GM12878 (cell line): ENCODE measurements at regions not wholly inside any gene's neighbourhood (a gene's known extent, or its start where the extent isn't known, plus 50 kb on each side); places are given as distances from the start of the nearest gene placed in this dataset.

Experiments used
- ATAC-seq: fragments of 200-7000 bp; cut with Tn5 transposase; 3 replicates; pipeline ENCODE4 v1.9.1; 2020; ENCODE audit warnings: mild to moderate bottlenecking, moderate library complexity
- BruUV-seq: library from RNA; stranded (reverse); fragments of 400-500 nt; replicated peaks from 2 replicates; lab custom pipeline; 2021; lab: Mats Ljungman, UMichigan
- CTCF ChIA-PET: fragments of 300-600 bp; sonication (Branson Sonifier 250); formaldehyde crosslinking; extraction: SDS; loops from one replicate; lab custom pipeline; 2021; ENCODE audit warnings: inconsistent platforms; lab: Yijun Ruan, JAX
- POLR2A ChIA-PET: fragments of 350-600 bp; formaldehyde crosslinking; extraction: SDS; loops from one replicate; lab custom pipeline; 2021; ENCODE audit warnings: inconsistent platforms; lab: Charles Lee
- RAD21 ChIA-PET: fragments of 300-600 bp; sonication (Branson Sonifier 250); formaldehyde crosslinking; loops from one replicate; lab custom pipeline; 2023; ENCODE audit warnings: antibody characterized with exemption; ENCODE audit not compliant: unreplicated experiment; lab: Charles Lee
- SMC1A ChIA-PET: fragments of 300-600 bp; sonication (Branson Sonifier 250); formaldehyde crosslinking; loops from one replicate; lab custom pipeline; 2023; ENCODE audit not compliant: unreplicated experiment, uncharacterized antibody; lab: Charles Lee
- DNase-seq: peaks from one replicate; pipeline ENCODE4 v3.0.0-alpha.2; 2011; ENCODE audit warnings: low read depth, low spot score
- FAIRE-seq: peaks from 3 replicates; lab custom pipeline; 2011; peaks lifted over from hg19 to GRCh38; lab: Jason Lieb, UNC
- H2AFZ ChIP-seq: 2 replicates; pipeline ENCODE4 v1.6.0; 2011; ENCODE audit warnings: low read depth, low read length, control low read depth; ENCODE audit not compliant: control insufficient read depth
- H3K27ac ChIP-seq: 2 replicates; pipeline ENCODE4 v1.5.1; 2011; ENCODE audit warnings: control low read depth; ENCODE audit not compliant: control insufficient read depth, insufficient read depth
- H3K27me3 ChIP-seq, 2 experiments: replicated peaks in 1 of 2; 2 replicates each; pipeline versions ENCODE4 v1.6.0 to v1.6.1; 2011; ENCODE audit warnings: low read length in 1 of 2; ENCODE audit not compliant: control insufficient read depth in 2 of 2, insufficient read depth in 2 of 2
- H3K36me3 ChIP-seq, 2 experiments: 2 replicates each; pipeline ENCODE4 v1.5.1; 2011; ENCODE audit warnings: low read length in 1 of 2; ENCODE audit not compliant: control insufficient read depth in 2 of 2, insufficient read depth in 2 of 2
- H3K4me1 ChIP-seq: 2 replicates; pipeline ENCODE4 v1.6.1; 2011; ENCODE audit warnings: mild to moderate bottlenecking, low read length, moderate library complexity, mixed read lengths; ENCODE audit not compliant: control insufficient read depth, insufficient read depth
- H3K4me2 ChIP-seq: 2 replicates; pipeline ENCODE4 v1.6.0; 2011; ENCODE audit warnings: control low read depth; ENCODE audit not compliant: control insufficient read depth, insufficient read depth
- H3K4me3 ChIP-seq: fragments of 200-600 bp; sonication (generic); 2 replicates; pipeline ENCODE4 v1.5.1; 2016
- H3K79me2 ChIP-seq: 2 replicates; pipeline ENCODE4 v1.6.0; 2011; ENCODE audit warnings: low read length; ENCODE audit not compliant: control insufficient read depth, insufficient read depth
- H3K9ac ChIP-seq: 2 replicates; pipeline ENCODE4 v1.8.0; 2011; ENCODE audit warnings: low read length, control low read depth, mixed read lengths; ENCODE audit not compliant: control insufficient read depth, insufficient read depth
- H3K9me3 ChIP-seq: replicated peaks from 3 replicates; pipeline ENCODE4 v1.5.1; 2011; ENCODE audit warnings: mild to moderate bottlenecking, low read length; ENCODE audit not compliant: control insufficient read depth, insufficient read depth
- H4K20me1 ChIP-seq: 2 replicates; pipeline ENCODE4 v1.6.0; 2011; ENCODE audit not compliant: control insufficient read depth, insufficient read depth
- DPF2 ChIP-seq: fragments of 450-650 bp; IDR thresholded peaks from 2 replicates; pipeline ENCODE4 v1.6.1; 2017; ENCODE audit warnings: mild to moderate bottlenecking
- EZH2 ChIP-seq: IDR thresholded peaks from 2 replicates; pipeline ENCODE4 v1.6.1; 2012; ENCODE audit warnings: low read depth, mild to moderate bottlenecking, control low read depth, inconsistent platforms, low read length, borderline replicate concordance; ENCODE audit not compliant: control insufficient read depth
- HDAC6 ChIP-seq: fragments of 200-600 bp; sonication (generic); IDR thresholded peaks from one replicate; pipeline ENCODE4 v1.8.0; 2017; ENCODE audit warnings: antibody characterized with exemption; ENCODE audit not compliant: unreplicated experiment
- KLF5 ChIP-seq: fragments of 450-650 bp; IDR thresholded peaks from 2 replicates; pipeline ENCODE4 v1.6.1; 2014; ENCODE audit warnings: mild to moderate bottlenecking; ENCODE audit not compliant: partially characterized antibody
- NFYA ChIP-seq: IDR thresholded peaks from 2 replicates; pipeline ENCODE4 v1.6.1; 2011; ENCODE audit warnings: low read depth, mild to moderate bottlenecking, low read length, improper control_type of control experiment, borderline replicate concordance
- RAD21 ChIP-seq: IDR thresholded peaks from 2 replicates; pipeline ENCODE4 v1.6.1; 2011; ENCODE audit warnings: mild to moderate bottlenecking, low read depth, low read length, moderate library complexity; ENCODE audit not compliant: insufficient read depth
- RBBP5 ChIP-seq: fragments of 200-600 bp; sonication (generic); conservative IDR thresholded peaks from 2 replicates; pipeline ENCODE4 v1.6.1; 2016
- REST ChIP-seq: IDR thresholded peaks from 2 replicates; pipeline ENCODE4 v1.6.1; 2012; ENCODE audit warnings: mild to moderate bottlenecking, low read depth, low read length
- SRF ChIP-seq, 2 experiments: IDR thresholded peaks; 2 replicates each; pipeline ENCODE4 v1.6.1; 2011; ENCODE audit warnings: low read depth in 2 of 2, low read length in 2 of 2, mild to moderate bottlenecking in 1 of 2, moderate library complexity in 1 of 2
- ZNF687 ChIP-seq: fragments of 450-650 bp; IDR thresholded peaks from 2 replicates; pipeline ENCODE4 v1.6.1; 2017; ENCODE audit warnings: mild to moderate bottlenecking, moderate library complexity
- WGBS: methylation state at CpG from one replicate; pipeline ENCODE4 v1.1.6; 2016; ENCODE audit warnings: low lambda C conversion rate; ENCODE audit not compliant: insufficient replicate concordance, insufficient coverage; ENCODE audit errors: missing lambda C conversion rate; 5-methylcytosine and 5-hydroxymethylcytosine counted together
- in situ Hi-C: fragments of 300-500 bp; cut with MboI; formaldehyde crosslinking; loops from 9 replicates; pipeline ENCODE4 v1.14.3; 2018; ENCODE audit warnings: mixed read lengths
- intact Hi-C: fragments of 100-400 bp; cut with micrococcal nuclease; formaldehyde crosslinking; loops from one replicate; pipeline ENCODE4 v1.14.2; 2022; ENCODE audit not compliant: unreplicated experiment
- TF ChIP-seq, protein P1 (sequence below): IDR thresholded peaks from 2 replicates; pipeline ENCODE4 v1.6.1; 2012; ENCODE audit warnings: low read length, inconsistent platforms
- TF ChIP-seq, protein P2 (sequence below): IDR thresholded peaks from 2 replicates; pipeline ENCODE4 v1.6.1; 2011; ENCODE audit warnings: borderline replicate concordance, low read depth, mild to moderate bottlenecking, moderate library complexity, mixed read lengths, low read length; ENCODE audit not compliant: insufficient read depth; ENCODE audit errors: extremely low read length

- DNase-seq (no peak), ATAC-seq (no peak), FAIRE-seq (no peak)
- ChIA-PET SMC1A (no interaction called here), CTCF (interaction anchor here (1.3 kb wide), 1 partner anchor 19 kb away, joined by 4 read pairs; no protein-coding TSS in a partner anchor), POLR2A (no interaction called here), RAD21 (no interaction called here)
- intact Hi-C loops: no loop called here
- H3K4me1 ChIP-seq: no peaks in the 10 kb centered on the region
- H3K9ac ChIP-seq: no peak overlapping the region
- no peaks in the 10 kb centered on the region for H3K36me3 ChIP-seq
- no peak overlapping the region for H3K4me3 ChIP-seq
- no TSS peak for BruUV-seq
- H3K79me2 ChIP-seq: no peaks in the 10 kb centered on the region
- H3K27me3 ChIP-seq: peaks cover 0 to 6% of the 10 kb centered on the region in 2 experiments; a peak in 3 of 4 replicates
- H4K20me1 ChIP-seq: no peaks in the 10 kb centered on the region
- H3K4me2 ChIP-seq: no peak overlapping the region
- H2AFZ ChIP-seq: no peak overlapping the region
- WGBS: 3% methylated on average over 6 of the region's 6 CpGs
- no peak overlapping the region for H3K27ac ChIP-seq
- no peaks in the 10 kb centered on the region; the same call in 2 of the 3 replicates for H3K9me3 ChIP-seq
- in situ Hi-C loops: no loop called here
- TF ChIP-seq REST (no peak), HDAC6 (no peak), EZH2 (no peak), DPF2 (no peak), RAD21 (no peak), RBBP5 (no peak), SRF (IDR thresholded peaks at IDR 0.05; ENCODE audit: low read depth in 2 of 2, low read length in 2 of 2) (no peak), NFYA (no peak), ZNF687 (no peak), KLF5 (no peak)
- TF ChIP-seq, protein P1, sequence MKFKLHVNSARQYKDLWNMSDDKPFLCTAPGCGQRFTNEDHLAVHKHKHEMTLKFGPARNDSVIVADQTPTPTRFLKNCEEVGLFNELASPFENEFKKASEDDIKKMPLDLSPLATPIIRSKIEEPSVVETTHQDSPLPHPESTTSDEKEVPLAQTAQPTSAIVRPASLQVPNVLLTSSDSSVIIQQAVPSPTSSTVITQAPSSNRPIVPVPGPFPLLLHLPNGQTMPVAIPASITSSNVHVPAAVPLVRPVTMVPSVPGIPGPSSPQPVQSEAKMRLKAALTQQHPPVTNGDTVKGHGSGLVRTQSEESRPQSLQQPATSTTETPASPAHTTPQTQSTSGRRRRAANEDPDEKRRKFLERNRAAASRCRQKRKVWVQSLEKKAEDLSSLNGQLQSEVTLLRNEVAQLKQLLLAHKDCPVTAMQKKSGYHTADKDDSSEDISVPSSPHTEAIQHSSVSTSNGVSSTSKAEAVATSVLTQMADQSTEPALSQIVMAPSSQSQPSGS: no peak
- TF ChIP-seq, protein P2, sequence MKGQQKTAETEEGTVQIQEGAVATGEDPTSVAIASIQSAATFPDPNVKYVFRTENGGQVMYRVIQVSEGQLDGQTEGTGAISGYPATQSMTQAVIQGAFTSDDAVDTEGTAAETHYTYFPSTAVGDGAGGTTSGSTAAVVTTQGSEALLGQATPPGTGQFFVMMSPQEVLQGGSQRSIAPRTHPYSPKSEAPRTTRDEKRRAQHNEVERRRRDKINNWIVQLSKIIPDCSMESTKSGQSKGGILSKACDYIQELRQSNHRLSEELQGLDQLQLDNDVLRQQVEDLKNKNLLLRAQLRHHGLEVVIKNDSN: no peak
These were observed 91.5 kb downstream of the RPL22L1 start for GRCh38 chr3:170778240-170779217.
